ENCODE measurements at regions not wholly inside any gene's neighbourhood (a gene's known extent, or its start where the extent isn't known, plus 50 kb on each side); places are given as distances from the start of the nearest gene placed in this dataset.

DNA sequence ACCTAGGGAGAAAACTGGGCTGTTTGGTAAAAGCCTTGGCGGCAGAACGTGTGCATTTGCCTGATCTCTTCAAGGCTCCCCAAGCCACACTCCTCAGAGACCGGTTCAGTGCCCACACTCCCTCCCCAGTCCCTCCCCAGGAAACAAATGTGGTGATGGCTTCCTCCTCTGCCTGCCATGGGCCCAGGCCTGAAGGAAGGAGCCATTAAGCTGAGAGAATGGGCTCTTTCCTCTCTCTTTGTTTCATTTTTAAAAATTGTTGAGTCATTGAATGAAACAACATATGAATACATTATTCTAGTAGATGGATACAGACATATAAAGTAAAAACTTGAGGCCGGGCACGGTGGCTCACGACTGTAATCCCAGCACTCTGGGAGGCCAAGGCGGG, 50.6 kb upstream of the YWHAQ start:
- no peak for DNase-seq

DNA sequence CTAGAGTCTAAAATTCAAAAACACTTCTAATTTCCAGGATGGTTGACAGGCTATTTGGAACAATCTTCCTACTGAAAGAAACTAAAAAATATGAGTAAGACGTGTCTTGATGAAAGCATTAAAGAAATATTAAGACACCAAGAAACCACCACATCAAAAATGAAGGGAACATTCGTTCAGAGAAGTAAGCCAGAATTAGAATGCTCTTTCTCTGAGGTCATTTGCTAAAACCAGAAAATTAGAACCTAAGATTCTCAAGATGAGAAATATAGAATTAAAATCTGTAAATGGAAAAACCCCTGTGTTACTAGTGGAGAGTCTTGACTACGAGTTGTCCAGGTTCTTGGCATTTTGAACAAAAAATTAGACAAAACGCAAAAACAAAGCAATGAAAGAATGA, 54.8 kb upstream of the YWHAQ start:
- no peak for DNase-seq

DNA sequence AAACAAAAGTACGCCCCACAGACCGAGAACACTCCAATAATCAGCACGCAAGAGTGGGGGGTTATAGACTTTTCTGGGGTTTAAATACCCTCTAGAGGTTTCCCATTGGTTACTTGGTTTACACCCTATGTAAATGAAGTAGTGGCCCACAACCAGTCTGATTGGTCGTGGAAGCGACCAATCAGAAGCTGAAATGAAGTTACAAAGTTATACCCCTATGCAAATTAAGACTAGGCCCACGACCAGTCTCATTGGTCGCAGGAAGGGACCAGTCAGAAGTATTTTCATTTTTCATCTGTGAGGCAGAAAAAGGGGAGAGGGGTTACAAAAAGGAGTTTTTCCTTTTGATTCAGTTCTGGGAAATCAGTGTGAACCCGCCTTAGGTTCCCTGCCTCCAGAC, 55.3 kb upstream of the YWHAQ start:
- DNase-seq = no peak

DNA sequence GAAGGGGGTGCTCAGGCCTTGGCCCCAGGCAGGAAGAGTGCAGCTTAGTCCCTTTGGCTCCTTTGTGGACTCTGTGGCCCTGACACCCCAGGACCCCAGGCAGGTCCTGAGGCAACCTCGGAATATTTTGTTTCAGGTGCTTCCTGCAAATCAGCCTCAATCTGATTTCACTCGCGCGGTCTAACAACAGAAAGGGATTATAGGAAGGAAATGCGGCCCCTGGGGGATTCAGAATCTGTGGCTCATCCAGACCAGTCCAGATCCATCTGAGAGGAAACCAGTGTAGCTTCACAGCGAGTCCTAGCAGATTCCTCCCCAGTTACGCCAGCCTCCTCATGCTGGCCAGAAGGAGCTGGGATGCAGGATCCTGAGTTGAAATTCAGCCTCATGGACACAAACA, 59.5 kb upstream of the YWHAQ start:
- DNase-seq = no peak

DNA sequence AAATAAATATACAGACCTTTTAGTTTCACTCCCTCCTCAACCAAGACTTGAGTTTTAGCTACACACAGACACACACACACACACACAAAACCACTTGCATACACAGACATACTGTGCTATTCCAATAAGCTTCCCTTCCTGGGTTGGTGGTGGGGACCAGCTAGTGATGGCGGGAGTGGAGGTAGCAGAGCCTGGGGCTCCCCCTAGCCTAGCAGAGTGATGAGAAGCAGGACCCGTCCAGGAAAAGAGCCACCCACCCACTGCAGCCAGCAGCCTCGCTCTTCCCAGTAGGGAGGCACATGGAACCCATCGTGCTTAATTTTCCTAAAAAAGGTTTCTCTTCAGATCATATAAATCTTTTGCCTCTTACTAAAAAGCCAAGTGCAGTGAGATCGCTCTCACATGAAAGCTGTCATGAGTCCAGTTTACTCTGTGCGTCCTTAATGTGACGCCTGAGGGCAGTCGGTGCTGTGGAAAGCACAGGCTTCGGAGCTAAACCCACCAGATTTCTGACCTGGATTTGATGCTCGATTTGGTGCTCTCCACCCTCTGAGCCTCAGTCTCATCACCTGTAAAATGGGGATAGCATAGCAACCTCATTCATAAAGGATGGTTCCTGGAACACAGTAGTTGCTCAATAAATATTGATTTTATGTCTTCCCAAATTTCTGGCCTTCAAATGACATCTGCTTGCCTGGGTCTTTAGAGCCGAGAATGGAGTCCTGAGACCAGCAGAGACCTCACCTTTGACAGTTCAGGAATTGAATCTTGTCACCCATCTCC, 60.1 kb upstream of the YWHAQ start:
- DNase-seq = no peak

DNA sequence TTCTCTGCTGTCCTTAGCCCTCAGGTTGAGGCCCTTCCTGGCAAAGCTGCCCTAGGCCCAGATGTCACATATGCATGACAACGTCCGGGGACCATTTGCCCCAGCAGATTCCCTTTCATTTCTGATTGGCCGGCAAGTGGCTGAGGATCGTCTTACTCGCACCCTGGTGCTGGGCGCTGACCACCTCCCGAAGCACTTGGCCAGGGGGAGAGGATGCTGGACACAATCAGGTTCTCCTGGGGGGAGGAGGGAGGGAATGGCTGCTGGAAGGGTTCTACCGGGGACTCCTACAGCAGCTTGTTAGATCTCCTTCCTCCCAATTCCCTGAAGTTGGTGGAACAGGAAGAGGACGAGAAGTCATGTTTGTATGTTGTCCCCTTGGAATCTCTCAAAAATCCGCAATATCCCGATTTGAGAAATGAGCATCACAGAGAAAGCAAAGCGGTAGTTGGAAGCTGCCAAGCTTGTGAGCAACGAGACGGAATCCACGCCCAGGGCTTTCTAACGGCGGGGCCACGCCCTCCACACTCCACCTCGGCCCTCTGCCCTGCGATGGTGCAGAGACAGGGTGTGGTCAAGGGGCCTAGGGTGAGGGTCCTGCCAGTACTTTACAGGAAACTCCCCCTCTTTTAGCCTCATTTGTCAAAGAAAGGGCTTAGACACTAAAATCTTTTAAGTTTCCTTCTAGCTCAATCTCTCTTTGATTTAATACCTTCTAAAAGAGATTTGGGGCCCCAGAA, 61.8 kb upstream of the YWHAQ start:
- no peak for DNase-seq

DNA sequence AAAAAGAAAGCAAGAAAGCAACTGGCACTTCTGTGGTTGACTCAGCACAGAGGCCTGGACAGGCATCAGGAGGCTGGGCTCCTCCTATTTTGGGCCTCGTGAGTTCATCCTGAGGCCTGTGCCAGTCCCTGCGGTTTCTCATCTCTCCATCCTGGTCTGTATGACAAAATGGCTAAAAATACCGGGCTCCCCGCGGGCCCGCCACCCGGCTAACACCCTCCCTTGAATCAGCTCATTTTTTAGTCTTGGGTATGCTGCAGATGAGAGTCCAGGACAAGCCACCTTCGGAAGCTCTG, 62.3 kb upstream of the YWHAQ start:
- DNase-seq = no peak

DNA sequence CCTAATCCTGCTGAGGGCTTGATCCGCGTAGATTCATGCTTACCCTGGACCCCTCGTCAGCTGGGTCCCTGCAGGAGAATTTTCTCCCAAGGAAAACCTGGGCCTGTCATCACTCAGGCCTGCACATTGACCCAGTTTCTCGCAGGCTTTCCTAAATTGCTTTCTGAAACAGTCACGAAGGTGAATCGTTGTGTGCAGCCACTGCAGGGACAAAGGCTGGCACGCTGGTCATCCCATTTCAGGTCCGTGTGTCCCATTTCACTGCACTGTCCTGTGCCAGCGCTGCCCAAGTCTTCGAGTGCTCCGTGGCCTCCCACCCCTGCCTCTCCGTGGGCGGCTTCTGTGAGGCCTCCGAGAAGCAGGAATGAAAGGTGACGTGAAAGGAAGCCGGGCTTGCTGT, 62.8 kb upstream of the YWHAQ start:
- no peak for DNase-seq

DNA sequence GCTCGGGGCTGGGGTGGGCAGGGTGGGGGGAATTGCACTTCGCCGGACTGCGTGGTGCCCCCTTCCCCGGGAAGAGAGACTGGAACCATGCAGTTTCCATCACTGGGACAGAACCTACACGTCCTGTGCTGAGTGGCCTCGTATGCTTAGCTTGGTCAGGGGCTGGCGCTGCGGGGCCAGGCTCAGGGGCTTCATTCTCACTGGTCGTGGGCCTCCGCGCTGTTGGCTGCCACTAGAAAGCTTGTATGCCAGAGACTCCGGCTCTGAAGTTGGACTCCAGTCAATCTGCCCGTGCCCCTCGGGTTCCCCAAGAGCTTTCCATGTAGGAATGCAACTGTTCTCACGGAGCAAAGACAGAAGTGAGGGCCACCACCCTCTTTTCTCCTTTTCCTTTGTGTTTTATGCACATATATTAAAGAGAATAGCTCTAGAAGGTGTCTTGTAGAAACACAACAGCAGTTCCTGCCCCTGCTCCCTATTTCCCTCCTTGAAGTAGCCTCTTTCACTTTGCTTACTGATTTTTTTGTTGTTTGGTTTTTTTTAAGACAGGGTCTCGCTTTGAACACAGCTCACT, 64.0 kb upstream of the YWHAQ start:
- no peak for DNase-seq

DNA sequence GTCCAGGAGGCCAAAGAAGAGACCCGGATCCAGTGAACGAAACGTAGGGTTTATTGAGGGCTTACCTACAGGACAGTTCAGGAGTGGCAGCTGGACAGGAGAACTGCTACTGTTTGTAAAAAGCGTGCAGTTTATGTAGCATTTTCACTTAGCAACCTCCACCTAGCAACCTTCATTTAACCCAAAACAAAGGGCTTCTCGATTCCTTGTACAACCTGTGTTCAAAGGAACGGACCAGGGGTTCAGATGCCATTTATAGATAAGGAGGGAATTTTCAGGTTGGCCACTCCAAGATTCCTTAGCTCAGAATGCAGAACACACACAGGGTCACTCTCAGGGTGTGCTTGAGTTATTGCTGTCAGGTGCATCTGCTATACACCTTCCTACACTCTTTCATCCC, 65.1 kb upstream of the YWHAQ start:
- DNase-seq = no peak

DNA sequence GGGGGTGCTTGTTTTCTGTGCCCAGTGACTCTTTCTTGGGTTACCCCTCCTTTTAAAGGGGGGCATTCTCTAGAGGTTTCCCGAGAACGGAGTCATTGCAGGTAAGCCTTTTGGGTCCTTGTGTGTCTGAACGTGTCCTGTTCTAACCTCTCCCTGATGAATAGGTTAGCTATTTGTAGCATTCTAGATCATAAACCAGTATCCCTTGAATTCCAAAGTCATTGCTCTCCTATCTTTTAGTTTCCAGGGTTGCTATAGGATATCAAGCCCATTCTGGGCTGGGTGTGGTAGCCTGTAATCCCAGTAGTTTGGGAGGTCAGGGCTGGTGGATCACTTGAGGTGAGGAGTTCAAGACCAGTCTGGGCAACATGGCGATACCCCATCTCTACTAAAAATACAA, 65.9 kb upstream of the YWHAQ start:
- no peak for DNase-seq

DNA sequence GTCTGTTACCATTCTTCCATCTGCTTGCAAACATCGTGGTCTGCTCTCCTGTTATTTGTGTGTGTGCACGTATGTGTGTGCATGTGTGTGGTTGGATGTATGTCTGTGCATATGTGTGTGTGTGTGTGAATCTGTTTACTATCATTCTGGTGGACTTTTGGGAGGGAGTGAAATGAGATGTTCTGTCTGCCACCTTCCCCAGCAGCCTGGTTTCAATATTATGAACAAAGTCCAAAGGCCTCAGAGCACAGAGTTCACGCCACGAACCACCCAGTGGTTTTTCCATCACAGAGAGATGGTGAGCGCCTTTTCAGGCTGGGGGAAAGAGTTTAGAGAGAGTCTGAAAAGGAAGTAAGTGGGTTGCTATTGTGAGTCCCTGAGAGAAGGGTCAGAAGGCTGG, 67.1 kb upstream of the YWHAQ start:
- no peak for DNase-seq

DNA sequence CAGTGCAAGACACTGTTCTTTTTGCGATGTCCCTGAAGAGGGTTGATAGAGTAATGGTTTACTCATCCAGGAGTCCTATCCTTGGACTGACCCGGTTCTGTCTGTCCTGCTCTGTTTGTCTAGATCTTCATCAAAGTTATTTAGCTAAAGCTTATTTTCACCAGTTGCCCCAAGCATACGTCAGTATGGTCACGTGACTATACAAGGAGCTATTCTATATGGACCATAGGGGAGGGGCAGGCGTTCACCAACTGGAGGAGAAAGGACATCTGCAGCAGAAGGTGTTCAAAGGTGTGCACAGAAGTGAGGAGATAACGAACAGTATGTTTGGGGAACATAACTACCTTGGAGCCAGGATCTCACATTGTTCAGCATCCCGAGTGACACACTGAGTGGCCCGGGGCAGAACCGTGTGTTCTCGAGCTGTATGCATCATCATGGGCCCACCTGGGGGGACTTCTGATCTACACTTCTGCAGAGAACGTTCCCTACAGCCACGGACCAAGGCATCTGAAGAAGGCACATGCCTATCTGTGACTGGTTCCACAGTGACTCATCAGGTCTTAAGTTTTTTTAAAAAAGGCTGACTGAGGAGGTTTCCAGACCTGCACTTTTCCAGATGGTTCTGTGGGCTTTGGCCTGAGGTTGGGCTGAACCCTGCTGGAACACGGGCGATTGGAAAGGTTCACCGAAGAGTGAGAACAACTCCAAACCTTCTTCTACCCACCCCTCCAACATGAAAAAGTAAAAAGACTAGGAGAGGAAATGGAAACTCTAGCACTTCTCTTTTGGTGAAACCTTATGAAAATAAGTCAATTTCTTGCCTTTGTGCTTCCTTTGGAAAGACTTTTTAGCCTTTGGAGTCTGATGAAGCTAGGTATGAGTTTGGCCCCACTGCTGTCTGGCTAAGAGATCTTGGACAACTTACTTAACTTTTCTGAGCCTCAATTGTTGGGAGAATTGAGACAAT, 68.6 kb upstream of the YWHAQ start:
- no peak for DNase-seq

DNA sequence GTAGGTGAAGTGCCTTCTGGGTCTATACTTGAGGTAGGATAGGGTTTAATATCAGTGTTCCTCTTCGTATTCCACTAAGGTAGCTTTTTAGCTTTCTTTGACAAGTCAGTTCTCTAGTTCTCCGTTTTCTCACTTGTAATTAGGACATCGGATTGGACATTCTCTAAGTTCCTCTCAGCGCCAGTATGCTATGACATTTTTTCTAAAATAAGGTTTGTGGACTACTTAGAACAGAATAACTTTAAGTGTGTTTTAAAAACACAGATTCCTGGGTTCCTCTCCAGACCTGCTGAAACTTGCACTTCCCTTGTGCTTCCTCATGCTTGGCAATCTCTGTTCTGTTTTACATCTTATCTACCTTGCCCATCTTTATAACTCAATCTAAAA, 69.3 kb upstream of the YWHAQ start:
- no peak for DNase-seq

DNA sequence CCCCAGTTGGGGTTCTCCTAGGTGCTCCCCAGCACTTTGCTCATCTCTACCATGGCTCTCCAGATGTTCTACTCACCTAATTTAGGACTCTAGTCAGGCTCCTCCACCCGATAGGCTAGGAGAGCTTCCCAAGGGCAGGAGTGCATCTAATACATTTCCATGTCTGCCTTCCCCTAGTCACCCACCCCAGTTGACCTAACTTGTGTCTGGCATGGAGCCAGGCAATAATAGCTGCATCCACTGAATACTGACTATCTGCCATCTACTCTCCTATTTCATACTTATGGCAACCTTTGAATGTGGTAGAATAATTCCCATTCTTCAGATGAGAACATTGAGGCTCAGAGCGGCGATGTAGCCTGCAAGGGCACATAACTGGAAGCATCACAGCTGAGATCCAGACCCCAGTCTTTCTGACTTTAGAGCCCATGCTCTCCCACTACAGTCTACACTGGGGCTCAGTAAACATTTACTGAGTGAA, 71.8 kb upstream of the YWHAQ start:
- no peak for DNase-seq

DNA sequence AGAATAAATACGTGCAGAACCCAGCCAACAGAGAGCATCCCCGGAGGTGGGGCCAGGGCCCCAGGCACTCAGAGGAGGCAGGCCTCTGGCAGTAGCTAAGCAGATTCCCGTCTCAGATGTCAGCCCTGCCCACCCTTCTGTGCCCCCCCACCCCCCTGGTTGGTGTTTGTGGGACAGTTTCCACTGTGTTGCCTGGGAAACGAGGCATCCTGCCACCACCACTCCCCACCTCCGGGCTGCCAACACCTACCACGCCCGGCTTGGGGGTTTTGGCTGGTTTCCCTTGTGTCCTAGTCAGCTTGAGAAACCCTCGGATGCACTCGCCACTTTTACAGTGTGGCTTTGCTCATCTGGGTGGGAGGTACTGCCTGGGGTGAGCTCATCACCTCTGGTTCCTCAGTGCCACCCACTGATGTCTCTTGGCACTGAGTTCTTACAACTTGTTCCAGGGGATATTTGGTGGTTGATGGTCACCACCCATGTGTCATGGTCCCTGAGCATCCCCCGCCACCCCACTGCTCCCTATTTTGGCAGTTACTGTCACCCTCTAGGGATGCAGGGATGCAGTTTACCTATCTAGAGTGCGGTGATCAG, 72.4 kb upstream of the YWHAQ start:
- peak; percentile 89 for DNase-seq

DNA sequence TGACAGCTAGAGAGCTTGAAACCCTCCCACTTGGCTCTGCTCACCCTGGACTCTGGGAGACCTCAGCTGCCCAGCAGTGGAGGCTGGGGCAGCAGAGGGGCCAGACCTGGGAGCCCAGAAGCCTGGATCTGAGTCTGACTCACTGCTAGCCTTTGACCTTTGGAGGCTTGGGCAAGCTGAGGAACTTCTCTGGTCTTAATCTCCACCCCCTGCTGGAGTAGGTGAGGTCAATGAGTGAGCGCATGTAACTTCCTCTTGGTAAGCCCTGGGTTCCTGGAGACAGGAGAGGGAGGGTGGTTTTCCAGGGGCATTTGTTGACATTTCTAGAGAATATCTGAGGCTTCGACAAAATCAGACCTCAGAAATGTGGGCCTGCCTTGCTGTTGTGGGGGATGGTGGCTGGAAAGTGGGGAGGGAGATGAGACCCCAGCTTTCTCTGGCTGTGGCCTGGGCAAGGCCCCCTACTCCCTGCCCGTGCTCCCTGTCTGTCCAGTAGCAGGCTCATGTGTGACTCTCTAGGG, 73.0 kb upstream of the YWHAQ start:
- no peak for DNase-seq

DNA sequence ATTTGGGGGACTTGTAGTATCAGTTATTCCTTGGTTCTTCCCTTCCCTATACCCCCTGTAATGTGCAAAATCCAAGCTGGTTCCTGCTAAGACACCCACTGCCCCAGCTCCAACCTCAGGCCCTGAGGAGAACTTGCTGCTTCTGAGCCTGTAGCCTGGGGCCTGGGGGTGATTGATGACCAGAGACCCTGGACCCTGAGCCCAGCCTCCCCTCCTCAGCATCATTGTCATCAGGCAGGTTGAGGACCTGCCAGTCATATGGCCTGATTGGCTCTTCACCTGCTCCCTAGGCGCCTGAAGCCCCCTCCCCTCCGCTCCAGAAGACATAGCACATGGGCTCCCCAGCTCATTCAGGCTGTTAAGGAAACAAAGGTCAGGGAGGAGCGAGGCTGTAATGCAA, 73.8 kb upstream of the YWHAQ start:
- no peak for DNase-seq

DNA sequence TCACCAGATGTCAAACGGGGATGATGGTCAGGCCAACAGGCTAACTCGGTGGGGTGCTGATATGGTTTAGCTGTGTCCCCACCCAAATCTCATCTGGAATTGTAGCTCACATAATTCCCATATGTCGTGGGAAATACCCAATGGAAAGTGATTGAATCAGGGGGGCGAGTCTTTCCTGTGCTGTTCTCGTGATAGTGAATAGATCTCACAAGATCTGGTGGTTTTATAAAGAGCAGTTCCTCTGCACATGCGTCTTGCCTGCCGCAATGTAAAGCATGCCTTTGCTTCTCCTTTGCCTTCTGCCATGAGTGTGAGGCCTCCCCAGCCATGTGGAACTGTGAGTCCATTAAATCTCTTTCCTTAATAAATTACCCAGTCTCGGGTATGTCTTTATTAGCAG, 74.4 kb upstream of the YWHAQ start:
- no peak for DNase-seq

DNA sequence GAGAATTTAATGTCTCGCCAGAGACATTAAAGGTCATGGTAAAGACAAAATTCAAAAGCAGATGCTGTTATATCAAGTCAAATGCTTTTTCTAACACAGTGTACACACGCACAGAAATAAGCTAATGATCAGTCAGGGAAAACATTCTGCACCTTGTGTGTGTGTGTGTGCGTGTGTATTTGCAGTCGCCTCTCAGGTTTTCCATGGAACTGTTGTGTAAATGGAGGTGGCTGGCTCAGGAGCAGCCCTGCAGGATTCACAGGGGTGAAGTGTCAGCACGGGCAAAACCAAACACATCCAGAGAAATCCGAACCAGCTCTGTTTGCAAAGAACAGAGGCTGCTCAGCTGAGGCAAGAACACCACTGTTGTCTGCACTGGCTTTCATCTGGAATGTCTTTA, 76.2 kb upstream of the YWHAQ start:
- peak; percentile 9 for DNase-seq

DNA sequence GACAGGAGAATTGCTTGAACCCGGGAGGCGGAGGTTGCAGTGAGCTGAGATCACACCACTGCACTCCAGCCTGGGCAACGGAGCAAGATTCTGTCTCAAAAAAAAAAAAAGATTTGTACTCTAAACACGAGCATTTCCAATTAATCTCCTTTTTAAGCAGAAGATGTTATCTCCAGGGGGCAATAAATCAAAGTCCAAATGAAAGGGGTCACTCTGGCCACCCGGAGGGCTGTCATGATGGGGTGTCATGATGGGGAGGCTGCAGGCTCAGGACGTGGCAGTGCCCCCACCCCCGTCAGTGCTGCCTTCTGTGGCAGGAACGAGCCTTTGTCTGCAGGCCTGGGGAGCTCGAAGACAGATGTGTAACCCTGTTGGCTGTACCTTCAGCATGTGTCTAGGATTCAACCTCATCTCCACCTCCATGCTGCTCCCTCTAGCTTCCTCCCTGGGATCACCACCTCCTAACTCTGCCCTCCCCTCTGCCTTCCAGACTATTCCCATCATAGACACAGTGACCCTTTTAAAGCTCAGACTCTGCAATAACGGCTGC, 76.9 kb upstream of the YWHAQ start:
- DNase-seq = no peak
